GM12878 (cell line): ENCODE measurements at regions not wholly inside any gene's neighbourhood (a gene's known extent, or its start where the extent isn't known, plus 50 kb on each side); places are given as distances from the start of the nearest gene placed in this dataset.

ENCODE experiments used
- ATAC-seq: fragments of 200-7000 bp; cut with Tn5 transposase; 3 replicates; pipeline ENCODE4 v1.9.1; 2020; ENCODE audit warnings: mild to moderate bottlenecking, moderate library complexity
- BruUV-seq: library from RNA; stranded (reverse); fragments of 400-500 nt; replicated peaks from 2 replicates; lab custom pipeline; 2021; lab: Mats Ljungman, UMichigan
- CTCF ChIA-PET: fragments of 300-600 bp; sonication (Branson Sonifier 250); formaldehyde crosslinking; extraction: SDS; loops from one replicate; lab custom pipeline; 2021; ENCODE audit warnings: inconsistent platforms; lab: Yijun Ruan, JAX
- POLR2A ChIA-PET: fragments of 350-600 bp; formaldehyde crosslinking; extraction: SDS; loops from one replicate; lab custom pipeline; 2021; ENCODE audit warnings: inconsistent platforms; lab: Charles Lee
- RAD21 ChIA-PET: fragments of 300-600 bp; sonication (Branson Sonifier 250); formaldehyde crosslinking; loops from one replicate; lab custom pipeline; 2023; ENCODE audit warnings: antibody characterized with exemption; ENCODE audit not compliant: unreplicated experiment; lab: Charles Lee
- SMC1A ChIA-PET: fragments of 300-600 bp; sonication (Branson Sonifier 250); formaldehyde crosslinking; loops from one replicate; lab custom pipeline; 2023; ENCODE audit not compliant: unreplicated experiment, uncharacterized antibody; lab: Charles Lee
- DNase-seq: peaks from one replicate; pipeline ENCODE4 v3.0.0-alpha.2; 2011; ENCODE audit warnings: low read depth, low spot score
- FAIRE-seq: peaks from 3 replicates; lab custom pipeline; 2011; peaks lifted over from hg19 to GRCh38; lab: Jason Lieb, UNC
- H2AFZ ChIP-seq: 2 replicates; pipeline ENCODE4 v1.6.0; 2011; ENCODE audit warnings: low read depth, low read length, control low read depth; ENCODE audit not compliant: control insufficient read depth
- H3K27ac ChIP-seq: 2 replicates; pipeline ENCODE4 v1.5.1; 2011; ENCODE audit warnings: control low read depth; ENCODE audit not compliant: control insufficient read depth, insufficient read depth
- H3K27me3 ChIP-seq, 2 experiments: replicated peaks in 1 of 2; 2 replicates each; pipeline versions ENCODE4 v1.6.0 to v1.6.1; 2011; ENCODE audit warnings: low read length in 1 of 2; ENCODE audit not compliant: control insufficient read depth in 2 of 2, insufficient read depth in 2 of 2
- H3K36me3 ChIP-seq, 2 experiments: 2 replicates each; pipeline ENCODE4 v1.5.1; 2011; ENCODE audit warnings: low read length in 1 of 2; ENCODE audit not compliant: control insufficient read depth in 2 of 2, insufficient read depth in 2 of 2
- H3K4me1 ChIP-seq: 2 replicates; pipeline ENCODE4 v1.6.1; 2011; ENCODE audit warnings: mild to moderate bottlenecking, low read length, moderate library complexity, mixed read lengths; ENCODE audit not compliant: control insufficient read depth, insufficient read depth
- H3K4me2 ChIP-seq: 2 replicates; pipeline ENCODE4 v1.6.0; 2011; ENCODE audit warnings: control low read depth; ENCODE audit not compliant: control insufficient read depth, insufficient read depth
- H3K4me3 ChIP-seq: fragments of 200-600 bp; sonication (generic); 2 replicates; pipeline ENCODE4 v1.5.1; 2016
- H3K79me2 ChIP-seq: 2 replicates; pipeline ENCODE4 v1.6.0; 2011; ENCODE audit warnings: low read length; ENCODE audit not compliant: control insufficient read depth, insufficient read depth
- H3K9ac ChIP-seq: 2 replicates; pipeline ENCODE4 v1.8.0; 2011; ENCODE audit warnings: low read length, control low read depth, mixed read lengths; ENCODE audit not compliant: control insufficient read depth, insufficient read depth
- H3K9me3 ChIP-seq: replicated peaks from 3 replicates; pipeline ENCODE4 v1.5.1; 2011; ENCODE audit warnings: mild to moderate bottlenecking, low read length; ENCODE audit not compliant: control insufficient read depth, insufficient read depth
- H4K20me1 ChIP-seq: 2 replicates; pipeline ENCODE4 v1.6.0; 2011; ENCODE audit not compliant: control insufficient read depth, insufficient read depth
- CBX5 ChIP-seq: sonication (generic); IDR thresholded peaks from 2 replicates; pipeline ENCODE4 v1.6.1; 2016; ENCODE audit warnings: low read depth, moderate library complexity, mild to moderate bottlenecking, inconsistent platforms
- EGR1 ChIP-seq, 2 experiments: IDR thresholded peaks; 1 replicate in 1 of 2; 2 replicates in 1 of 2; pipeline ENCODE4 v1.6.1; 2011 to 2012; ENCODE audit warnings: low read depth in 2 of 2, low read length in 2 of 2, borderline replicate concordance in 1 of 2, mild to moderate bottlenecking in 1 of 2, moderate library complexity in 1 of 2
- NR2C1 ChIP-seq: fragments of 450-650 bp; IDR thresholded peaks from 2 replicates; pipeline ENCODE4 v1.6.1; 2017; ENCODE audit warnings: antibody characterized with exemption, mild to moderate bottlenecking, moderate library complexity
- POU2F2 ChIP-seq: IDR thresholded peaks from 3 replicates; pipeline ENCODE4 v1.6.1; 2011; ENCODE audit warnings: low read depth, mild to moderate bottlenecking, low read length, borderline replicate concordance
- PRDM15 ChIP-seq: fragments of 450-650 bp; formaldehyde crosslinking; IDR thresholded peaks from 2 replicates; pipeline ENCODE4 v1.4.0; 2020; ENCODE audit warnings: mild to moderate bottlenecking, moderate library complexity
- SIX5 ChIP-seq: IDR thresholded peaks from 2 replicates; pipeline ENCODE4 v1.6.1; 2011; ENCODE audit warnings: mild to moderate bottlenecking, low read depth, low read length, moderate library complexity; ENCODE audit not compliant: severe bottlenecking
- STAT1 ChIP-seq: fragments of 450-650 bp; conservative IDR thresholded peaks from 2 replicates; pipeline ENCODE4 v1.6.1; 2014; ENCODE audit warnings: antibody characterized with exemption, mild to moderate bottlenecking
- TAF1 ChIP-seq: IDR thresholded peaks from 2 replicates; pipeline ENCODE4 v1.6.1; 2011; ENCODE audit warnings: mild to moderate bottlenecking, low read depth, low read length, borderline replicate concordance
- ZBTB33 ChIP-seq: fragments of 450-650 bp; IDR thresholded peaks from 2 replicates; pipeline ENCODE4 v1.6.1; 2017; ENCODE audit warnings: mild to moderate bottlenecking
- ZNF592 ChIP-seq: fragments of 450-650 bp; IDR thresholded peaks from 2 replicates; pipeline ENCODE4 v1.6.1; 2017; ENCODE audit warnings: mild to moderate bottlenecking, moderate library complexity
- WGBS: methylation state at CpG from one replicate; pipeline ENCODE4 v1.1.6; 2016; ENCODE audit warnings: low lambda C conversion rate; ENCODE audit not compliant: insufficient replicate concordance, insufficient coverage; ENCODE audit errors: missing lambda C conversion rate; 5-methylcytosine and 5-hydroxymethylcytosine counted together
- in situ Hi-C: fragments of 300-500 bp; cut with MboI; formaldehyde crosslinking; loops from 9 replicates; pipeline ENCODE4 v1.14.3; 2018; ENCODE audit warnings: mixed read lengths
- intact Hi-C: fragments of 100-400 bp; cut with micrococcal nuclease; formaldehyde crosslinking; loops from one replicate; pipeline ENCODE4 v1.14.2; 2022; ENCODE audit not compliant: unreplicated experiment
- TF ChIP-seq, protein P1 (sequence below), 3 experiments: IDR thresholded peaks in 2 of 3; conservative IDR thresholded peaks in 1 of 3; 2 replicates each; pipeline ENCODE4 v1.5.1; 2011; ENCODE audit warnings: low read depth in 3 of 3, low read length in 3 of 3, mild to moderate bottlenecking in 3 of 3, control low read depth in 2 of 3, moderate library complexity in 2 of 3, inconsistent platforms in 1 of 3, mixed read lengths in 1 of 3; ENCODE audit not compliant: control insufficient read depth in 2 of 3, insufficient read depth in 1 of 3; ENCODE audit errors: extremely low read depth in 1 of 3

DNA sequence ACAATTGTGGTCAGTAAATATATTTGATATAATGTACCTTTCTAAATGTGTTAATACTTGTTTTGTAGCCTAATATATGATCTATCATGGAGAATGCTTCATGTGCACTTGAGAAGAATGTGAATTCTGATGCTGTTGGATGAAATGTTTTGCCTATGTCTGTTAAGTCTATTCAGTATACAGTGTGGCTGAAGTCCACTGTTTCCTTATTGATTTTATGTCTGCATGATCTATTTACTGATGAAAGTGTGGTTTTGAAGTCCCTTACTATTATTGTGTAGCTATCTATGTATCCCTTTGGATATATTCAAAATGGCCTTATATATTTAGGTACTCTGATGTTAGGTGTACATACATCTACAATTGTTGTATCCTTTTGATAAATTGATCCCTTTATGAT is 515.8 kb upstream of the EPHA5 start (continued):
- TF ChIP-seq CBX5 (no peak), ZBTB33 (no peak), TAF1 (no peak)
- TF ChIP-seq, all 136 proteins: peak for 0

GRCh38 chr4:66182636-66183035 is 512.3 kb upstream of the EPHA5 start:
- Histone ChIP-seq H3K9me3 (no peaks in the 10 kb centered on the region), H3K9ac (no peak overlapping the region), H3K4me3 (no peak overlapping the region), H3K4me1 (no peaks in the 10 kb centered on the region), H3K79me2 (no peaks in the 10 kb centered on the region), H2AFZ (no peak overlapping the region), H3K36me3 (no peaks in the 10 kb centered on the region), H3K27me3 (no peaks in the 10 kb centered on the region), H3K4me2 (no peak overlapping the region), H3K27ac (no peak overlapping the region), H4K20me1 (no peaks in the 10 kb centered on the region)
- no peak for ATAC-seq
- SMC1A ChIA-PET = no interaction called here
- WGBS = 0% methylated on average over 1 of the region's 1 CpG
- no peak for TF ChIP-seq POU2F2
- TF ChIP-seq, protein P1, sequence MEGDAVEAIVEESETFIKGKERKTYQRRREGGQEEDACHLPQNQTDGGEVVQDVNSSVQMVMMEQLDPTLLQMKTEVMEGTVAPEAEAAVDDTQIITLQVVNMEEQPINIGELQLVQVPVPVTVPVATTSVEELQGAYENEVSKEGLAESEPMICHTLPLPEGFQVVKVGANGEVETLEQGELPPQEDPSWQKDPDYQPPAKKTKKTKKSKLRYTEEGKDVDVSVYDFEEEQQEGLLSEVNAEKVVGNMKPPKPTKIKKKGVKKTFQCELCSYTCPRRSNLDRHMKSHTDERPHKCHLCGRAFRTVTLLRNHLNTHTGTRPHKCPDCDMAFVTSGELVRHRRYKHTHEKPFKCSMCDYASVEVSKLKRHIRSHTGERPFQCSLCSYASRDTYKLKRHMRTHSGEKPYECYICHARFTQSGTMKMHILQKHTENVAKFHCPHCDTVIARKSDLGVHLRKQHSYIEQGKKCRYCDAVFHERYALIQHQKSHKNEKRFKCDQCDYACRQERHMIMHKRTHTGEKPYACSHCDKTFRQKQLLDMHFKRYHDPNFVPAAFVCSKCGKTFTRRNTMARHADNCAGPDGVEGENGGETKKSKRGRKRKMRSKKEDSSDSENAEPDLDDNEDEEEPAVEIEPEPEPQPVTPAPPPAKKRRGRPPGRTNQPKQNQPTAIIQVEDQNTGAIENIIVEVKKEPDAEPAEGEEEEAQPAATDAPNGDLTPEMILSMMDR (IDR thresholded peaks at IDR 0.05 in 2 of 3, conservative IDR thresholded peaks at IDR 0.05 in 1 of 3; ENCODE audit: control insufficient read depth in 2 of 3, extremely low read depth in 1 of 3, insufficient read depth in 1 of 3, low read depth in 3 of 3, low read length in 3 of 3) = no peak
- no peak for TF ChIP-seq ZNF592
- TF ChIP-seq SIX5 = no peak
- TF ChIP-seq STAT1 = no peak
- no peak for TF ChIP-seq PRDM15 (CRISPR knock-in tag)
- no peak for TF ChIP-seq EGR1 (IDR thresholded peaks at IDR 0.05; ENCODE audit: borderline replicate concordance in 1 of 2, low read depth in 2 of 2, low read length in 2 of 2)
- TF ChIP-seq NR2C1 = no peak
- RAD21 ChIA-PET = no interaction called here
- POLR2A ChIA-PET = no interaction called here
- CTCF ChIA-PET = no interaction called here
- BruUV-seq = no TSS peak
- DNase-seq = no peak
- in situ Hi-C loops = no loop called here
- no peak for FAIRE-seq
- intact Hi-C loops = no loop called here
